ENCODE measurements at regions not wholly inside any gene's neighbourhood (a gene's known extent, or its start where the extent isn't known, plus 50 kb on each side); places are given as distances from the start of the nearest gene placed in this dataset.

DNA sequence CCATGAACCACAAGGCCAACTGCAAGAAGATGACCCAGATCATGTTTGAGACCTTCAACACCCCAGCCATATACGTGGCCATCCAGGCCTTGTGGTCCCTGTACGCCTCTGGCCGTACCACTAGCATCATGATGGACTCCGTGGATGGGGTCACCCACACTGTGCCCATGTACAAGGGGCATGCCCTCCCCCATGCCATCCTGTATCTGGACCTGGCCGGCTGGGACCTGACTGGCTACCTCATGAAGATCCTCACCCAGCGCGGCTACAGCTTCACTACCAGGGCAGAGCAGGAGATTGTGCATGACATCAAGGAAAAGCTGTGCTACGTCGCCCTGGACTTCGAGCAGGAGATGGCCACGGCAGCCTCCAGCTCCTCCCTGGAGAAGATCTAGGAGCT, 153.7 kb downstream of the CAVIN4 start:
- no peaks in the 10 kb centered on the region for H3K4me1 ChIP-seq (ENCODE audit: control insufficient read depth, insufficient read depth, low read length)
- TF ChIP-seq, protein P1, sequence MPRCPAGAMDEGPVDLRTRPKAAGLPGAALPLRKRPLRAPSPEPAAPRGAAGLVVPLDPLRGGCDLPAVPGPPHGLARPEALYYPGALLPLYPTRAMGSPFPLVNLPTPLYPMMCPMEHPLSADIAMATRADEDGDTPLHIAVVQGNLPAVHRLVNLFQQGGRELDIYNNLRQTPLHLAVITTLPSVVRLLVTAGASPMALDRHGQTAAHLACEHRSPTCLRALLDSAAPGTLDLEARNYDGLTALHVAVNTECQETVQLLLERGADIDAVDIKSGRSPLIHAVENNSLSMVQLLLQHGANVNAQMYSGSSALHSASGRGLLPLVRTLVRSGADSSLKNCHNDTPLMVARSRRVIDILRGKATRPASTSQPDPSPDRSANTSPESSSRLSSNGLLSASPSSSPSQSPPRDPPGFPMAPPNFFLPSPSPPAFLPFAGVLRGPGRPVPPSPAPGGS (IDR thresholded peaks at IDR 0.05; ENCODE audit: borderline replicate concordance, insufficient read depth, low read depth, low read length, poor library complexity, severe bottlenecking): no peak
- TF ChIP-seq, protein P2, sequence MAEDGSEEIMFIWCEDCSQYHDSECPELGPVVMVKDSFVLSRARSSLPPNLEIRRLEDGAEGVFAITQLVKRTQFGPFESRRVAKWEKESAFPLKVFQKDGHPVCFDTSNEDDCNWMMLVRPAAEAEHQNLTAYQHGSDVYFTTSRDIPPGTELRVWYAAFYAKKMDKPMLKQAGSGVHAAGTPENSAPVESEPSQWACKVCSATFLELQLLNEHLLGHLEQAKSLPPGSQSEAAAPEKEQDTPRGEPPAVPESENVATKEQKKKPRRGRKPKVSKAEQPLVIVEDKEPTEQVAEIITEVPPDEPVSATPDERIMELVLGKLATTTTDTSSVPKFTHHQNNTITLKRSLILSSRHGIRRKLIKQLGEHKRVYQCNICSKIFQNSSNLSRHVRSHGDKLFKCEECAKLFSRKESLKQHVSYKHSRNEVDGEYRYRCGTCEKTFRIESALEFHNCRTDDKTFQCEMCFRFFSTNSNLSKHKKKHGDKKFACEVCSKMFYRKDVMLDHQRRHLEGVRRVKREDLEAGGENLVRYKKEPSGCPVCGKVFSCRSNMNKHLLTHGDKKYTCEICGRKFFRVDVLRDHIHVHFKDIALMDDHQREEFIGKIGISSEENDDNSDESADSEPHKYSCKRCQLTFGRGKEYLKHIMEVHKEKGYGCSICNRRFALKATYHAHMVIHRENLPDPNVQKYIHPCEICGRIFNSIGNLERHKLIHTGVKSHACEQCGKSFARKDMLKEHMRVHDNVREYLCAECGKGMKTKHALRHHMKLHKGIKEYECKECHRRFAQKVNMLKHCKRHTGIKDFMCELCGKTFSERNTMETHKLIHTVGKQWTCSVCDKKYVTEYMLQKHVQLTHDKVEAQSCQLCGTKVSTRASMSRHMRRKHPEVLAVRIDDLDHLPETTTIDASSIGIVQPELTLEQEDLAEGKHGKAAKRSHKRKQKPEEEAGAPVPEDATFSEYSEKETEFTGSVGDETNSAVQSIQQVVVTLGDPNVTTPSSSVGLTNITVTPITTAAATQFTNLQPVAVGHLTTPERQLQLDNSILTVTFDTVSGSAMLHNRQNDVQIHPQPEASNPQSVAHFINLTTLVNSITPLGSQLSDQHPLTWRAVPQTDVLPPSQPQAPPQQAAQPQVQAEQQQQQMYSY (CRISPR knock-in tag; IDR thresholded peaks at IDR 0.05): no peak
- TF ChIP-seq ETV6 (conservative IDR thresholded peaks at IDR 0.05 in 1 of 2, IDR thresholded peaks at IDR 0.05 in 1 of 2; ENCODE audit: borderline replicate concordance in 1 of 2, low read depth in 1 of 2): no peak
- TF ChIP-seq, protein P3, sequence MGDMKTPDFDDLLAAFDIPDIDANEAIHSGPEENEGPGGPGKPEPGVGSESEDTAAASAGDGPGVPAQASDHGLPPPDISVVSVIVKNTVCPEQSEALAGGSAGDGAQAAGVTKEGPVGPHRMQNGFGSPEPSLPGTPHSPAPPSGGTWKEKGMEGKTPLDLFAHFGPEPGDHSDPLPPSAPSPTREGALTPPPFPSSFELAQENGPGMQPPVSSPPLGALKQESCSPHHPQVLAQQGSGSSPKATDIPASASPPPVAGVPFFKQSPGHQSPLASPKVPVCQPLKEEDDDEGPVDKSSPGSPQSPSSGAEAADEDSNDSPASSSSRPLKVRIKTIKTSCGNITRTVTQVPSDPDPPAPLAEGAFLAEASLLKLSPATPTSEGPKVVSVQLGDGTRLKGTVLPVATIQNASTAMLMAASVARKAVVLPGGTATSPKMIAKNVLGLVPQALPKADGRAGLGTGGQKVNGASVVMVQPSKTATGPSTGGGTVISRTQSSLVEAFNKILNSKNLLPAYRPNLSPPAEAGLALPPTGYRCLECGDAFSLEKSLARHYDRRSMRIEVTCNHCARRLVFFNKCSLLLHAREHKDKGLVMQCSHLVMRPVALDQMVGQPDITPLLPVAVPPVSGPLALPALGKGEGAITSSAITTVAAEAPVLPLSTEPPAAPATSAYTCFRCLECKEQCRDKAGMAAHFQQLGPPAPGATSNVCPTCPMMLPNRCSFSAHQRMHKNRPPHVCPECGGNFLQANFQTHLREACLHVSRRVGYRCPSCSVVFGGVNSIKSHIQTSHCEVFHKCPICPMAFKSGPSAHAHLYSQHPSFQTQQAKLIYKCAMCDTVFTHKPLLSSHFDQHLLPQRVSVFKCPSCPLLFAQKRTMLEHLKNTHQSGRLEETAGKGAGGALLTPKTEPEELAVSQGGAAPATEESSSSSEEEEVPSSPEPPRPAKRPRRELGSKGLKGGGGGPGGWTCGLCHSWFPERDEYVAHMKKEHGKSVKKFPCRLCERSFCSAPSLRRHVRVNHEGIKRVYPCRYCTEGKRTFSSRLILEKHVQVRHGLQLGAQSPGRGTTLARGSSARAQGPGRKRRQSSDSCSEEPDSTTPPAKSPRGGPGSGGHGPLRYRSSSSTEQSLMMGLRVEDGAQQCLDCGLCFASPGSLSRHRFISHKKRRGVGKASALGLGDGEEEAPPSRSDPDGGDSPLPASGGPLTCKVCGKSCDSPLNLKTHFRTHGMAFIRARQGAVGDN (IDR thresholded peaks at IDR 0.05): no peak
- TF ChIP-seq, protein P4, sequence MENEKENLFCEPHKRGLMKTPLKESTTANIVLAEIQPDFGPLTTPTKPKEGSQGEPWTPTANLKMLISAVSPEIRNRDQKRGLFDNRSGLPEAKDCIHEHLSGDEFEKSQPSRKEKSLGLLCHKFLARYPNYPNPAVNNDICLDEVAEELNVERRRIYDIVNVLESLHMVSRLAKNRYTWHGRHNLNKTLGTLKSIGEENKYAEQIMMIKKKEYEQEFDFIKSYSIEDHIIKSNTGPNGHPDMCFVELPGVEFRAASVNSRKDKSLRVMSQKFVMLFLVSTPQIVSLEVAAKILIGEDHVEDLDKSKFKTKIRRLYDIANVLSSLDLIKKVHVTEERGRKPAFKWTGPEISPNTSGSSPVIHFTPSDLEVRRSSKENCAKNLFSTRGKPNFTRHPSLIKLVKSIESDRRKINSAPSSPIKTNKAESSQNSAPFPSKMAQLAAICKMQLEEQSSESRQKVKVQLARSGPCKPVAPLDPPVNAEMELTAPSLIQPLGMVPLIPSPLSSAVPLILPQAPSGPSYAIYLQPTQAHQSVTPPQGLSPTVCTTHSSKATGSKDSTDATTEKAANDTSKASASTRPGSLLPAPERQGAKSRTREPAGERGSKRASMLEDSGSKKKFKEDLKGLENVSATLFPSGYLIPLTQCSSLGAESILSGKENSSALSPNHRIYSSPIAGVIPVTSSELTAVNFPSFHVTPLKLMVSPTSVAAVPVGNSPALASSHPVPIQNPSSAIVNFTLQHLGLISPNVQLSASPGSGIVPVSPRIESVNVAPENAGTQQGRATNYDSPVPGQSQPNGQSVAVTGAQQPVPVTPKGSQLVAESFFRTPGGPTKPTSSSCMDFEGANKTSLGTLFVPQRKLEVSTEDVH (IDR thresholded peaks at IDR 0.05; ENCODE audit: low read depth, partially characterized antibody): no peak
- no peak for TF ChIP-seq NR2C2 (IDR thresholded peaks at IDR 0.05; ENCODE audit: borderline replicate concordance, control insufficient read depth, insufficient read length, low read depth)
- TF ChIP-seq RBBP5 (conservative IDR thresholded peaks at IDR 0.05): no peak
- TF ChIP-seq IRF4 (IDR thresholded peaks at IDR 0.05; ENCODE audit: low read depth, low read length): no peak
- TF ChIP-seq SIN3A (IDR thresholded peaks at IDR 0.05; ENCODE audit: low read depth, low read length): no peak
- H3K9ac ChIP-seq (ENCODE audit: control insufficient read depth, insufficient read depth, low read length): no peak overlapping the region
- DNase-seq (ENCODE audit: low read depth, low spot score): no peak
- FAIRE-seq: no peak
- in situ Hi-C loops (cut with MboI): no loop called here
- intact Hi-C loops (cut with micrococcal nuclease; ENCODE audit: unreplicated experiment): no loop called here
- ATAC-seq: no peak
- H3K36me3 ChIP-seq (ENCODE audit: control insufficient read depth in 2 of 2, insufficient read depth in 2 of 2, low read length in 1 of 2): no peaks in the 10 kb centered on the region
- CTCF ChIA-PET: no interaction called here
- no peaks in the 10 kb centered on the region for H3K27me3 ChIP-seq (replicated peaks in 1 of 2; ENCODE audit: control insufficient read depth in 2 of 2, insufficient read depth in 2 of 2, low read length in 1 of 2)
- H3K4me3 ChIP-seq: no peak overlapping the region
- H3K4me2 ChIP-seq (ENCODE audit: control insufficient read depth, insufficient read depth): no peak overlapping the region
- BruUV-seq (replicated peaks): no TSS peak
- H3K79me2 ChIP-seq (ENCODE audit: control insufficient read depth, insufficient read depth, low read length): no peaks in the 10 kb centered on the region
- no peak overlapping the region for H2AFZ ChIP-seq (ENCODE audit: control insufficient read depth, low read depth, low read length)
- no peaks in the 10 kb centered on the region for H3K9me3 ChIP-seq (replicated peaks; ENCODE audit: control insufficient read depth, insufficient read depth, low read length)
- RAD21 ChIA-PET (ENCODE audit: unreplicated experiment): no interaction called here
- POLR2A ChIA-PET: no interaction called here
- H3K27ac ChIP-seq (ENCODE audit: control insufficient read depth, insufficient read depth): no peak overlapping the region
- no peaks in the 10 kb centered on the region for H4K20me1 ChIP-seq (ENCODE audit: control insufficient read depth, insufficient read depth)
- SMC1A ChIA-PET (ENCODE audit: uncharacterized antibody, unreplicated experiment): no interaction called here
- WGBS (ENCODE audit: insufficient coverage, insufficient replicate concordance, low lambda C conversion rate, missing lambda C conversion rate): 43% methylated on average over 11 of the region's 11 CpGs
